ENCODE measurements at regions not wholly inside any gene's neighbourhood (a gene's known extent, or its start where the extent isn't known, plus 50 kb on each side); places are given as distances from the start of the nearest gene placed in this dataset.
"Not testable (repeated sequence)": the region's sequence is repeated elsewhere in the genome, so short reads cannot be mapped to it uniquely, and the experiment has no call there.

DNA sequence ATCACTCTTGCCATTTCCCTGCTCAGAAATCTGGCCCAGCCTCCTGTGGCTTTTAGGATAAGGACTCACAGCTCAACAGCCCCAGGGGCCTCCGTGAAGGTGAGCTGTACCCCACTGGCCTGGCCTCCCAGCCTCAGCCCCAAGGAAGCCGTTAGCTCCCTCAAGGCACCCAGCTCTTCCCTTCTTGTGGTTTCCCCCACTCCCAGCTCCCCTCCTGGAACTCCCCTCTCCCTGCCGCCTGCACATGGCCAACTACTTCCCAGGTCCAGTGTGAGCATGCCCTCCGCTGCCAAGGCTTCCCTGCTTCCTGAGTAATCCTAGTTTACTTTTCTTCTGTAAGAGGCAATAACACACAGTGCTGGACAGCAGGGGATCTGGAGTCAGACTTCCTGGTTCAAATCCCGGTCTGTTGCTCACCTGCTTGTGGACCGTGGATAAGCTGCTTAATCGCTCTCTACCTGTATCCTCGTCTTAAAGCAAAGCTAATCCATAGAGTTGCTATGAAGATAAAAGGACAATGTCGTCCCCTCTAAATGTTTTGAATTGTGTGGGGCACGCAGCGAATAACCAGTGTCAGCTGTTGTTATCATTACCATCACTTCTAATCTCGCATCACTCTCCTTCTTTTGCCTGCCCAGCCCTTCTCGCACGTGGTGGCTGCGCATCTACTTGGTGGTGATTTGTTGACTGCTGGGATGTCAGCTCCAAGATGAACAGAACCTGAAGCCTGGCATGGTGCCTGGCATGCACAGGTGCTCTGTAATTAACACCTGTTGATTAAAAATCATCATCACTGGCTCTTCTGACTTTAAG is 86.6 kb downstream of the C5orf15 start:
- no peak for DNase-seq (ENCODE audit: low spot score)

DNA sequence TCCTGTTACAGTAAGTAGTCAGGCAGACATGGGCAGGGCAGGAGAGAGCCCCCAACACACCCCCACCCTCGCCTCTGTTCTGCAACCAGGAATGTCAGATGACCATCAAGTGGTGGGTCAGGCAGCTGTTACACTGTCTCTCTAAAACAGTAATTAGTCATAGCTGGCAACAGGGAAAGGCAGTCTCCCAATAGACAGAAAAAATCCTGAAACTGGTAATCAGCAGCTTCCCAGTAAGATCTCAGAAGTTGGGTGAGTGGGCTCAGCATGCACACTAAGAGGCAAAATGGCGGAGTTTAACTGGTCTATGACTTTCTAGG is 90.2 kb downstream of the C5orf15 start:
- no peak for DNase-seq (ENCODE audit: low spot score)

- DNase-seq (ENCODE audit: low spot score), result no peak
Observed at GRCh38 chr5:133877351-133878235, 90.8 kb downstream of the C5orf15 start.

GRCh38 chr5:133876266-133876665 is 92.2 kb downstream of the C5orf15 start:
- no peak for DNase-seq (ENCODE audit: low spot score)

DNA sequence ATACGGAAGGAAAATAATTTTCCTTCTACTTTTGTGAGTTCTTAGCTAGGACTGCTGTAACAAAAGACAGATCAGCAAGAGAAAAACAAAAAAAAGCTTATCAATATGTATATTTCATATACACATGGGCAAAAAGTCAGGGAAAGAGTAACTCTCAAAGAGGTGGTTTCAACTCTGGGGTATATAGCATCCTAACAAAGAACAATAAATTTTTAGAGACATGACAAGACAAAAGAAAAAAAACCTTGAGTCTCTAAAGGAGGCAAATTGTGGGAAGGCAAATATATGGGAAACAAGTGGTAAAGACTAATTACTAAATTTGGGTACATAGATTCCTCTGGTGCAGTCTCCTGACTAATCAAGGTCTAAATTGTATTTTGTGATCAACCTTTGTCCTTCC is 93.2 kb downstream of the C5orf15 start:
- no peak for DNase-seq (ENCODE audit: low spot score)

- DNase-seq (ENCODE audit: low spot score), result no peak
Observed at GRCh38 chr5:133873449-133873848, 95.0 kb downstream of the C5orf15 start.

GRCh38 chr5:133870661-133871060 is 97.8 kb downstream of the C5orf15 start:
- DNase-seq (ENCODE audit: low spot score), result no peak

GRCh38 chr5:133869519-133870335 is 98.7 kb downstream of the C5orf15 start:
- no peak for DNase-seq (ENCODE audit: low spot score)

GRCh38 chr5:133868946-133869518 is 99.4 kb downstream of the C5orf15 start:
- peak; percentile 63 for DNase-seq (ENCODE audit: low spot score)

DNA sequence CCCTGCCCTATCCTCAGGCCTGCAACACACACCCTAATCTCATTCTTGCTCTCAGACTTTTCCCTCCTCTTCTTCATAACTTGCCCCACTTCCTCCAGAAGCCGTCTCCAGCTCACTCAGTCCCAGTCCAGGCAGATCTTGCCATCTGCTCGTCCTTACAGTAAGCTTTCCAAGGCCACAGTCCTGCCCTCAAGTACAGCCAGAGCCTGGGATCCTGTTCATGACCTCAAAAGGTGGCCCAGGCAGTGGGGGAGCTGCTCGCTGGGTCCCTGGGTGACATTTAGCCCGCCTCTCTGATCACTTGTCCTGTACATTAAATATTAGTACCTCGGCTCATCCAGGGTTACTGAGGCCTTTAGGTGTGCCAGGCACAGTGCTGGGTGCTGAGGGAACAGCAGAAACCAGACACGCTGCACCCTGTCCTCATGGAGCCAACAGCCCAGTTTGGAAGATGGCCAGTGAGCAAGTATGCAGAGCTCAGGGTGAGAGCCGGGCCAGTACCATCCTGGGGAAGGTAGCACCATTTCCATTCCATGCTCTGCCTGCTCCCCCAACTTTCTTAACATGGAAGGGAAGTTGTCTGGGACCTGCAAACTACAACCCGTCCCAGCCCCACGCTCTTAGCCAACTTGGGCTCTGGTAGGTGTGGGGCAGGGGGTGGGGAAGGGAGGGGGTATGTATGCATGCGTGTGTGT is 100.4 kb downstream of the C5orf15 start:
- no peak for DNase-seq (ENCODE audit: low spot score)

- DNase-seq (ENCODE audit: low spot score), result no peak
Observed at GRCh38 chr5:133867341-133867740, 101.1 kb downstream of the C5orf15 start.

DNA sequence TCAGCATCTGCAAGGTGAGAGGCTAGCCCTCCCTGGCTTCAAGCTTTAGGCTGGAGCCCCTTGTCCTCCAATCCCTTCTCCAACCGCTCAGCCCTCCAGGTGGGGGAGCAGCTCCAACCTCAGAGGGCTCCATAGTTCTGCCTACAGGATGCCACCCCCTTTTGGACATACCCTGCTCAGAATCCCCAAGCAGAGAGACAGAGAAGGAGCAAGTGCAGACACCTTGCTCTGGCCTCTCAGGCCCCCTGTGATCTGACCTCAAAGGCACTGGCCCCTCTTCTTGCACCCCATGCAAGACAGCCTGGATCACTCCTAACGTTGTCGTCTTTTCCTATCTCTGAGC is 101.6 kb downstream of the C5orf15 start:
- no peak for DNase-seq (ENCODE audit: low spot score)

DNA sequence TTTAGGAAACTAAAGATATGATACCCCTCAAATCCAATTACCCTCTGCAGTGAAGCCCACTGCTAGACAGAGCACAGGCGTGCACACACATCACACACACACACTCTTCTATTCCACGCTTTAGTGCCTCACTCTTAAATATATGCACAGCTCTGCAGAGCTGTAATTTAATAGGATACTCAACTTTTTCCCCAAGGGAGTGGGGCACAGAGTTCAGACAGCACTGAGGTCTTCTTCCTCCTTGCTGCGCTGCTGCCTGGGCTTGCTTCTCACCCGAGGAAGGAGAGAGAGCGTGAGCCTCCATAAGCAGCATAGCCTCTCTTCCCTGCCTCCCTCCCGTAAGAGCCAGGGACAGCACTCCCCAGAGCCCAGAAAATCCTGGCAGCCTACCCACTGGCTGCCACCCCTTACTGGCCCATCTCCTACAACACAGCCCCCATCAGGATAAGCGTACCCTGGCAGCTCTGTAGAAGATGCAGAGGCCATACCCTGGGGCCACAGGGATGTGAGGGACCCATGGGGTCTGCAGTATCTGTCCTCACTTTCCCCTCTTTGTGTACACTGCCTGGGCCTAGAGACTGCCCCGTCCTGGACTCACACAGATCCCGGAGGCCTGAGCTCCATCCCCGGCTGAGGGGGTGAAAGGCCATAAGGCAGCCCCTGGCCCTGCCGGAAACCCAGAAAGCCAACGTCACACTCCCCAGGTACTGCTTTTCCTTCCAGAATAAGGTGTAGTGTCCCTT is 102.1 kb downstream of the C5orf15 start:
- DNase-seq (ENCODE audit: low spot score), result no peak

- DNase-seq (ENCODE audit: low spot score), result no peak
Observed at GRCh38 chr5:133865113-133865512, 103.3 kb downstream of the C5orf15 start.

GRCh38 chr5:133864711-133865110 is 103.7 kb downstream of the C5orf15 start:
- no peak for DNase-seq (ENCODE audit: low spot score)

- no peak for DNase-seq (ENCODE audit: low spot score)
Observed at GRCh38 chr5:133863857-133864585, 104.4 kb downstream of the C5orf15 start.

GRCh38 chr5:133861161-133861737 is 107.2 kb downstream of the C5orf15 start:
- DNase-seq (ENCODE audit: low spot score), result no peak

DNA sequence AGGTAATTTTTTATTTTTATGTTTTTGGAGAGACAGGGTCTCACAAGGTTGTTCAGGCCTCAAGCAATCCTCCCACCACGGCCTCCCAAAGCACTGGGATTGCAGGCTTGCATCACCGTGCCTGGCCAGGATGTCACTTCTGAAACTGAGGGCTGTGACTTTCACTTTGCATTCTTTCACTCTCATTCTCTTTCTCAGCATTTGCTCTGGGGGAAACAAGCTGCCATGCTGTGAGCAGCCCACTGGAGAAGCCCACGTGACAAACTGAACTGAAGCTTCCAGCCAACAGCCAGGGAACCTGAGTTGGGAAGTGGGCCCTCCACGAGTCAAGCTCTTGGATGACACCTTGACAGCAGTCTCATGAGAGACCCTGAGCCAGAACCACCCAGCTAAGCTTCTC is 109.4 kb downstream of the C5orf15 start:
- no peak for DNase-seq (ENCODE audit: low spot score)

- not testable (repeated sequence) for DNase-seq (ENCODE audit: low spot score)
Observed at GRCh38 chr5:133857595-133858313, 110.7 kb downstream of the C5orf15 start.
